K562 (cell line): ENCODE measurements at regions not wholly inside any gene's neighbourhood (a gene's known extent, or its start where the extent isn't known, plus 50 kb on each side); places are given as distances from the start of the nearest gene placed in this dataset.
A peak's percentile ranks its signal among the peaks of the same experiment; 100 is the strongest.

Source experiments
- DPF2 ChIP-seq: fragments of 450-650 bp; IDR thresholded peaks from 2 replicates; pipeline ENCODE4 v1.6.1; 2016
- EHMT2 ChIP-seq: fragments of 450-650 bp; IDR thresholded peaks from 2 replicates; pipeline ENCODE4 v1.6.1; 2018; ENCODE audit warnings: antibody characterized with exemption
- GABPB2 ChIP-seq: fragments of 250-450 bp; sonication (Bioruptor Pico); conservative IDR thresholded peaks from 2 replicates; pipeline ENCODE4 v1.5.1; 2021; ENCODE audit warnings: mild to moderate bottlenecking
- NCOA4 ChIP-seq: fragments of 450-650 bp; IDR thresholded peaks from 2 replicates; pipeline ENCODE4 v1.6.1; 2018; ENCODE audit warnings: mild to moderate bottlenecking; ENCODE audit not compliant: partially characterized antibody
- PTRF ChIP-seq: fragments of 450-650 bp; IDR thresholded peaks from 2 replicates; pipeline ENCODE4 v1.6.1; 2016; ENCODE audit warnings: mild to moderate bottlenecking, missing genetic modification characterization, missing compliant biosample characterization
- RAD21 ChIP-seq, 2 experiments: fragments of 250-450 bp in 1 of 2; fragments of 450-650 bp in 1 of 2; sonication (Bioruptor Pico) in 1 of 2; formaldehyde crosslinking in 1 of 2; IDR thresholded peaks in 1 of 2; conservative IDR thresholded peaks in 1 of 2; 2 replicates each; pipeline versions ENCODE4 v1.4.0 to v1.8.0; 2020 to 2022; ENCODE audit warnings: mild to moderate bottlenecking in 2 of 2, moderate library complexity in 1 of 2
- SRF ChIP-seq, 2 experiments: fragments of 250-450, 450-650 bp in 1 of 2; sonication (Bioruptor Pico) in 1 of 2; sonication (generic) in 1 of 2; formaldehyde crosslinking; IDR thresholded peaks; 2 replicates each; pipeline versions ENCODE4 v1.5.0 to v1.5.1; 2020 to 2022; ENCODE audit warnings: mild to moderate bottlenecking in 1 of 2, missing genetic modification reagents in 1 of 2
- SRSF1 ChIP-seq: fragments of 200-400 bp; formaldehyde crosslinking; IDR thresholded peaks from 2 replicates; pipeline ENCODE4 v1.6.1; 2017; ENCODE audit warnings: mild to moderate bottlenecking, low read depth, low read length, moderate library complexity
- STAG1 ChIP-seq: sonication (generic); formaldehyde crosslinking; IDR thresholded peaks from 2 replicates; pipeline ENCODE4 v1.5.0; 2020; ENCODE audit warnings: missing genetic modification reagents, borderline replicate concordance
- TAF1 ChIP-seq: IDR thresholded peaks from 2 replicates; pipeline ENCODE4 v1.6.1; 2011; ENCODE audit warnings: mild to moderate bottlenecking, low read length, moderate library complexity; ENCODE audit not compliant: insufficient read depth, control insufficient read depth, severe bottlenecking; ENCODE audit errors: extremely low read depth
- TEAD4 ChIP-seq, 2 experiments: sonication (generic) in 1 of 2; formaldehyde crosslinking in 1 of 2; IDR thresholded peaks; 2 replicates each; pipeline versions ENCODE4 v1.6.1 to v1.8.0; 2012 to 2022; ENCODE audit warnings: borderline replicate concordance in 1 of 2, inconsistent platforms in 1 of 2, low read length in 1 of 2, mild to moderate bottlenecking in 1 of 2, missing genetic modification reagents in 1 of 2
- ZFP1 ChIP-seq: fragments of 450-650 bp; formaldehyde crosslinking; IDR thresholded peaks from 2 replicates; pipeline ENCODE4 v1.4.0; 2020; ENCODE audit warnings: mild to moderate bottlenecking, mixed read lengths
- ZNF3 ChIP-seq: fragments of 250-450 bp; sonication (Bioruptor Pico); IDR thresholded peaks from 2 replicates; pipeline ENCODE4 v1.5.0; 2021; ENCODE audit warnings: mild to moderate bottlenecking, moderate library complexity
- ZNF589 ChIP-seq: fragments of 200-800 bp; sonication (Bioruptor generic); IDR thresholded peaks from 2 replicates; pipeline ENCODE4 v1.6.1; 2016; ENCODE audit warnings: low read depth, missing genetic modification characterization, missing compliant biosample characterization
- ZNF764 ChIP-seq: fragments of 250-450 bp; sonication (Bioruptor Pico); IDR thresholded peaks from 2 replicates; pipeline ENCODE4 v1.4.0; 2020; ENCODE audit warnings: low read depth, mild to moderate bottlenecking, moderate library complexity
- TF ChIP-seq, protein P1 (sequence below): fragments of 200-400 bp; formaldehyde crosslinking; IDR thresholded peaks from 2 replicates; pipeline ENCODE4 v1.6.1; 2017; ENCODE audit warnings: mild to moderate bottlenecking, low read depth, low read length, moderate library complexity
- TF ChIP-seq, protein P2 (sequence below): fragments of 450-650 bp; formaldehyde crosslinking; IDR thresholded peaks from 2 replicates; pipeline ENCODE4 v1.4.0; 2020; ENCODE audit warnings: mild to moderate bottlenecking, moderate library complexity
- TF ChIP-seq, protein P3 (sequence below), 3 experiments: fragments of 200-800 bp in 1 of 3; fragments of 250-450 bp in 1 of 3; fragments of 450-650 bp in 1 of 3; sonication (Bioruptor Pico) in 1 of 3; sonication (Bioruptor generic) in 1 of 3; formaldehyde crosslinking in 1 of 3; IDR thresholded peaks; 2 replicates each; pipeline versions ENCODE4 v1.6.1 to v1.8.0; 2016 to 2022; ENCODE audit warnings: mild to moderate bottlenecking in 2 of 3, missing genetic modification characterization in 2 of 3, missing compliant biosample characterization in 1 of 3, moderate library complexity in 1 of 3

DNA sequence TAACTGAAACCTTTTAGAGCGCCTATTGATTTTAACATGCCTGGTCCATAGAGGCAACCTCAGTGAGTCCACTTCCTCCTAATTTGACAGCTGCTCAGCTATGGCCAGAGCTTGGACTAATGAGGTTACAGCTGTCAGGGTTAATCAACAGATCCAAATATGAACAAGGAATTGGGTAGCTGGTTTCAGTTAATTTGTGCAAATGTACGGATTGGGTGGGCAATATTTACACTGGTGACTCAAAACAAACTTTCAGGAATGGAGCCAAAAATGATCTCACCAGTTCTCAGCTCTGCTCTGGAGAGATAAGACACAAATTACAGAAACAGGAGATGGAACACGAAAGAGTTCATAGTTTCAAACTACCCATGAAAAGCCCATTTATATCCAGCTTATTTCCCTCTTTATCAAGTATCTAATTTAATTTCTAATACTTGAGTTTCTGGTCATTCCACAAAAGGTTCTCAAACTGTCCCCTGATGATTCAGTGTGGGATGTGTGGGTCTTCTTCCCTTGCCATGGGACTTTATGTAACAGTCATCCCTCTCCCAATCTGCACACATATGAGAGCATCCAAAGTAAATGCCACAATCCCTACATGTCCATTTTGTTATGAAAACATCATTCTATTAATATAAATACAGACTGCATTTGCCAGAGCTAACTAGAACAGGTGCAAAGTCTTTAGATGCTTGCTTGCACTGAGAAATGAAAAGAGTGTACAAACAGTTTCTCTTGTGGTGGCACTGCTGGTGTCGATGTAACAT is 149.9 kb downstream of the RPS12 start (continued):
- TF ChIP-seq ZNF589 (CRISPR knock-in tag) (no peak), EHMT2 (no peak), NCOA4 (no peak), TEAD4 (IDR thresholded peaks at IDR 0.05; ENCODE audit: low read length) (peak; percentile 83), TEAD4 (CRISPR knock-in tag; IDR thresholded peaks at IDR 0.05; ENCODE audit: borderline replicate concordance) (no peak), SRF (CRISPR knock-in tag; IDR thresholded peaks at IDR 0.05) (0 out of 4 replicates have a peak, but pooled peaks of 1 of the 2 experiments have one; percentile 19), SRSF1 (no peak), ZFP1 (no peak), ZNF764 (no peak), PTRF (tag) (no peak), TAF1 (no peak), ZNF3 (CRISPR knock-in tag) (no peak), DPF2 (peak; percentile 89), RAD21 (CRISPR knock-in tag; conservative IDR thresholded peaks at IDR 0.05 in 1 of 2, IDR thresholded peaks at IDR 0.05 in 1 of 2) (no peak), GABPB2 (CRISPR knock-in tag) (no peak), STAG1 (no peak)
- TF ChIP-seq, protein P1, sequence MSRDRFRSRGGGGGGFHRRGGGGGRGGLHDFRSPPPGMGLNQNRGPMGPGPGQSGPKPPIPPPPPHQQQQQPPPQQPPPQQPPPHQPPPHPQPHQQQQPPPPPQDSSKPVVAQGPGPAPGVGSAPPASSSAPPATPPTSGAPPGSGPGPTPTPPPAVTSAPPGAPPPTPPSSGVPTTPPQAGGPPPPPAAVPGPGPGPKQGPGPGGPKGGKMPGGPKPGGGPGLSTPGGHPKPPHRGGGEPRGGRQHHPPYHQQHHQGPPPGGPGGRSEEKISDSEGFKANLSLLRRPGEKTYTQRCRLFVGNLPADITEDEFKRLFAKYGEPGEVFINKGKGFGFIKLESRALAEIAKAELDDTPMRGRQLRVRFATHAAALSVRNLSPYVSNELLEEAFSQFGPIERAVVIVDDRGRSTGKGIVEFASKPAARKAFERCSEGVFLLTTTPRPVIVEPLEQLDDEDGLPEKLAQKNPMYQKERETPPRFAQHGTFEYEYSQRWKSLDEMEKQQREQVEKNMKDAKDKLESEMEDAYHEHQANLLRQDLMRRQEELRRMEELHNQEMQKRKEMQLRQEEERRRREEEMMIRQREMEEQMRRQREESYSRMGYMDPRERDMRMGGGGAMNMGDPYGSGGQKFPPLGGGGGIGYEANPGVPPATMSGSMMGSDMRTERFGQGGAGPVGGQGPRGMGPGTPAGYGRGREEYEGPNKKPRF, result no peak
- TF ChIP-seq, protein P2, sequence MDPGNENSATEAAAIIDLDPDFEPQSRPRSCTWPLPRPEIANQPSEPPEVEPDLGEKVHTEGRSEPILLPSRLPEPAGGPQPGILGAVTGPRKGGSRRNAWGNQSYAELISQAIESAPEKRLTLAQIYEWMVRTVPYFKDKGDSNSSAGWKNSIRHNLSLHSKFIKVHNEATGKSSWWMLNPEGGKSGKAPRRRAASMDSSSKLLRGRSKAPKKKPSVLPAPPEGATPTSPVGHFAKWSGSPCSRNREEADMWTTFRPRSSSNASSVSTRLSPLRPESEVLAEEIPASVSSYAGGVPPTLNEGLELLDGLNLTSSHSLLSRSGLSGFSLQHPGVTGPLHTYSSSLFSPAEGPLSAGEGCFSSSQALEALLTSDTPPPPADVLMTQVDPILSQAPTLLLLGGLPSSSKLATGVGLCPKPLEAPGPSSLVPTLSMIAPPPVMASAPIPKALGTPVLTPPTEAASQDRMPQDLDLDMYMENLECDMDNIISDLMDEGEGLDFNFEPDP (CRISPR knock-in tag), result no peak
- TF ChIP-seq, protein P3, sequence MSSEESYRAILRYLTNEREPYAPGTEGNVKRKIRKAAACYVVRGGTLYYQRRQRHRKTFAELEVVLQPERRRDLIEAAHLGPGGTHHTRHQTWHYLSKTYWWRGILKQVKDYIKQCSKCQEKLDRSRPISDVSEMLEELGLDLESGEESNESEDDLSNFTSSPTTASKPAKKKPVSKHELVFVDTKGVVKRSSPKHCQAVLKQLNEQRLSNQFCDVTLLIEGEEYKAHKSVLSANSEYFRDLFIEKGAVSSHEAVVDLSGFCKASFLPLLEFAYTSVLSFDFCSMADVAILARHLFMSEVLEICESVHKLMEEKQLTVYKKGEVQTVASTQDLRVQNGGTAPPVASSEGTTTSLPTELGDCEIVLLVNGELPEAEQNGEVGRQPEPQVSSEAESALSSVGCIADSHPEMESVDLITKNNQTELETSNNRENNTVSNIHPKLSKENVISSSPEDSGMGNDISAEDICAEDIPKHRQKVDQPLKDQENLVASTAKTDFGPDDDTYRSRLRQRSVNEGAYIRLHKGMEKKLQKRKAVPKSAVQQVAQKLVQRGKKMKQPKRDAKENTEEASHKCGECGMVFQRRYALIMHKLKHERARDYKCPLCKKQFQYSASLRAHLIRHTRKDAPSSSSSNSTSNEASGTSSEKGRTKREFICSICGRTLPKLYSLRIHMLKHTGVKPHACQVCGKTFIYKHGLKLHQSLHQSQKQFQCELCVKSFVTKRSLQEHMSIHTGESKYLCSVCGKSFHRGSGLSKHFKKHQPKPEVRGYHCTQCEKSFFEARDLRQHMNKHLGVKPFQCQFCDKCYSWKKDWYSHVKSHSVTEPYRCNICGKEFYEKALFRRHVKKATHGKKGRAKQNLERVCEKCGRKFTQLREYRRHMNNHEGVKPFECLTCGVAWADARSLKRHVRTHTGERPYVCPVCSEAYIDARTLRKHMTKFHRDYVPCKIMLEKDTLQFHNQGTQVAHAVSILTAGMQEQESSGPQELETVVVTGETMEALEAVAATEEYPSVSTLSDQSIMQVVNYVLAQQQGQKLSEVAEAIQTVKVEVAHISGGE (CRISPR knock-in tag; IDR thresholded peaks at IDR 0.05), result no peak
